HEK293 (cell line): ENCODE measurements at regions not wholly inside any gene's neighbourhood (a gene's known extent, or its start where the extent isn't known, plus 50 kb on each side); places are given as distances from the start of the nearest gene placed in this dataset.

ENCODE experiments used
- CTCF ChIA-PET: fragments of 350-600 bp; formaldehyde crosslinking; extraction: SDS; loops from one replicate; lab custom pipeline; 2021; ENCODE audit warnings: antibody characterized with exemption; lab: Yijun Ruan, JAX
- POLR2A ChIA-PET: fragments of 300-600 bp; formaldehyde crosslinking; extraction: SDS; loops from one replicate; lab custom pipeline; 2020; ENCODE audit warnings: antibody characterized with exemption, inconsistent platforms; lab: Yijun Ruan, JAX
- H3K27ac ChIP-seq: fragments of 200-500 bp; sonication (Bioruptor generic); 2 replicates; pipeline ENCODE4 v1.5.1; 2014; ENCODE audit warnings: low read depth, low read length, control low read depth, inconsistent platforms; ENCODE audit errors: extremely low read depth
- H3K36me3 ChIP-seq, 2 experiments: fragments of 200-500 bp in 1 of 2; sonication (Bioruptor generic) in 1 of 2; 1 replicate in 1 of 2; 2 replicates in 1 of 2; pipeline ENCODE4 v1.5.1; 2014 to 2017; ENCODE audit warnings: inconsistent platforms in 2 of 2, low read length in 2 of 2; ENCODE audit not compliant: control insufficient read depth in 2 of 2, insufficient read depth in 1 of 2
- H3K4me1 ChIP-seq: fragments of 200-500 bp; sonication (Bioruptor generic); 2 replicates; pipeline ENCODE4 v1.5.1; 2014; ENCODE audit warnings: mild to moderate bottlenecking, low read length, inconsistent platforms; ENCODE audit not compliant: control insufficient read depth, insufficient read depth
- H3K4me3 ChIP-seq: 2 replicates; pipeline ENCODE4 v1.5.1; 2011; ENCODE audit warnings: low read depth, mild to moderate bottlenecking, control low read depth, low read length, moderate library complexity
- H3K9me3 ChIP-seq: fragments of 200-500 bp; sonication (Bioruptor generic); 2 replicates; pipeline ENCODE4 v1.5.1; 2014; ENCODE audit warnings: low read depth, low read length, inconsistent platforms; ENCODE audit not compliant: control insufficient read depth, insufficient read depth
- BCL11B ChIP-seq: fragments of 450-650 bp; formaldehyde crosslinking; IDR thresholded peaks from 2 replicates; pipeline ENCODE4 v1.5.1; 2016; ENCODE audit warnings: low read depth, missing biosample characterization, missing genetic modification characterization
- FEZF1 ChIP-seq: fragments of 450-650 bp; formaldehyde crosslinking; IDR thresholded peaks from 2 replicates; pipeline ENCODE4 v1.5.1; 2016; ENCODE audit warnings: missing biosample characterization, missing genetic modification characterization
- KLF17 ChIP-seq: fragments of 450-650 bp; formaldehyde crosslinking; IDR thresholded peaks from 2 replicates; pipeline ENCODE4 v1.5.1; 2016; ENCODE audit warnings: missing biosample characterization, missing genetic modification characterization
- KLF7 ChIP-seq: fragments of 450-650 bp; formaldehyde crosslinking; IDR thresholded peaks from 2 replicates; pipeline ENCODE4 v1.5.1; 2016; ENCODE audit warnings: missing biosample characterization, missing genetic modification characterization, borderline replicate concordance
- ZBTB44 ChIP-seq: fragments of 450-650 bp; IDR thresholded peaks from 2 replicates; pipeline ENCODE4 v1.5.1; 2018; ENCODE audit warnings: missing biosample characterization, mild to moderate bottlenecking, missing genetic modification characterization
- ZBTB8A ChIP-seq: fragments of 450-650 bp; formaldehyde crosslinking; IDR thresholded peaks from 2 replicates; pipeline ENCODE4 v1.5.1; 2016; ENCODE audit warnings: missing biosample characterization, missing genetic modification characterization
- ZFHX2 ChIP-seq: fragments of 450-650 bp; formaldehyde crosslinking; conservative IDR thresholded peaks from 2 replicates; pipeline ENCODE4 v1.5.1; 2016; ENCODE audit warnings: missing biosample characterization, missing genetic modification characterization
- ZNF132 ChIP-seq: fragments of 450-650 bp; formaldehyde crosslinking; IDR thresholded peaks from 2 replicates; pipeline ENCODE4 v1.5.1; 2017; ENCODE audit warnings: missing biosample characterization, missing genetic modification characterization, borderline replicate concordance
- ZNF148 ChIP-seq: fragments of 450-650 bp; formaldehyde crosslinking; IDR thresholded peaks from 2 replicates; pipeline ENCODE4 v1.5.0; 2017; ENCODE audit warnings: missing biosample characterization, missing genetic modification characterization, borderline replicate concordance
- ZNF221 ChIP-seq: fragments of 450-650 bp; formaldehyde crosslinking; IDR thresholded peaks from 2 replicates; pipeline ENCODE4 v1.5.1; 2017; ENCODE audit warnings: missing biosample characterization, missing genetic modification characterization, borderline replicate concordance
- ZNF335 ChIP-seq: fragments of 450-650 bp; formaldehyde crosslinking; conservative IDR thresholded peaks from 2 replicates; pipeline ENCODE4 v1.5.1; 2016; ENCODE audit warnings: missing biosample characterization, missing genetic modification characterization
- ZNF350 ChIP-seq: fragments of 450-650 bp; formaldehyde crosslinking; IDR thresholded peaks from 2 replicates; pipeline ENCODE4 v1.5.0; 2017; ENCODE audit warnings: missing biosample characterization, mild to moderate bottlenecking, missing genetic modification characterization
- ZNF449 ChIP-seq: fragments of 450-650 bp; formaldehyde crosslinking; IDR thresholded peaks from 2 replicates; pipeline ENCODE4 v1.5.1; 2017; ENCODE audit warnings: missing biosample characterization, mild to moderate bottlenecking, missing genetic modification characterization, moderate library complexity
- ZNF473 ChIP-seq: fragments of 450-650 bp; formaldehyde crosslinking; IDR thresholded peaks from 2 replicates; pipeline ENCODE4 v1.5.1; 2017; ENCODE audit warnings: missing biosample characterization, missing genetic modification characterization
- ZNF488 ChIP-seq: fragments of 450-650 bp; formaldehyde crosslinking; IDR thresholded peaks from 2 replicates; pipeline ENCODE4 v1.5.1; 2016; ENCODE audit warnings: missing biosample characterization, missing genetic modification characterization
- ZNF513 ChIP-seq: fragments of 450-650 bp; IDR thresholded peaks from 2 replicates; pipeline ENCODE4 v1.5.1; 2018; ENCODE audit warnings: missing biosample characterization, missing genetic modification characterization
- ZNF544 ChIP-seq: fragments of 450-650 bp; formaldehyde crosslinking; IDR thresholded peaks from 2 replicates; pipeline ENCODE4 v1.5.0; 2017; ENCODE audit warnings: missing biosample characterization, missing genetic modification characterization
- ZNF639 ChIP-seq: fragments of 450-650 bp; formaldehyde crosslinking; IDR thresholded peaks from 2 replicates; pipeline ENCODE4 v1.5.1; 2016; ENCODE audit warnings: missing biosample characterization, missing genetic modification characterization
- ZNF843 ChIP-seq: fragments of 450-650 bp; formaldehyde crosslinking; IDR thresholded peaks from 2 replicates; pipeline ENCODE4 v1.5.1; 2016; ENCODE audit warnings: missing biosample characterization, missing genetic modification characterization

GRCh38 chr6:3646616-3647362 lies 104.7 kb downstream of the PXDC1 start (continued):
- TF ChIP-seq KLF17 (no peak), ZNF544 (tag by site-specific recombination) (no peak), ZNF148 (tag by site-specific recombination) (no peak)

- ChIA-PET POLR2A (no interaction called here), CTCF (interaction anchor here (0.6 to 1.2 kb wide), 4 partner anchors 12 to 200 kb away, joined by 3 read pairs; no protein-coding TSS in a partner anchor)
- TF ChIP-seq ZNF132 (tag by site-specific recombination) = no peak
- no peak for TF ChIP-seq ZNF350 (tag by site-specific recombination)
- no peak for TF ChIP-seq ZNF488 (tag by site-specific recombination)
- no peak for TF ChIP-seq ZNF473 (tag by site-specific recombination)
- no peak for TF ChIP-seq KLF7 (tag by site-specific recombination)
- Histone ChIP-seq H3K4me3 (no peak overlapping the region), H3K4me1 (no peaks in the 10 kb centered on the region), H3K9me3 (no peaks in the 10 kb centered on the region), H3K36me3 (no peaks in the 10 kb centered on the region), H3K27ac (no peak overlapping the region)
Measured at GRCh38 chr6:3644739-3645012, 106.8 kb downstream of the PXDC1 start.

GRCh38 chr6:3643921-3644738 lies 107.4 kb downstream of the PXDC1 start:
- CTCF ChIA-PET = interaction anchor here (0.6 to 1.2 kb wide), 3 partner anchors 11 to 200 kb away, joined by 3 read pairs; no protein-coding TSS in a partner anchor
- Histone ChIP-seq H3K36me3 (no peaks in the 10 kb centered on the region), H3K27ac (no peak overlapping the region), H3K4me1 (no peaks in the 10 kb centered on the region), H3K9me3 (no peaks in the 10 kb centered on the region), H3K4me3 (no peak overlapping the region)
- POLR2A ChIA-PET = no interaction called here
- TF ChIP-seq FEZF1 (no peak), ZNF513 (tag by site-specific recombination) (no peak), ZNF843 (no peak), ZBTB8A (tag by site-specific recombination) (no peak), BCL11B (tag by site-specific recombination) (no peak), ZNF335 (tag by site-specific recombination) (no peak), ZFHX2 (no peak), ZNF639 (tag by site-specific recombination) (no peak), ZNF221 (tag by site-specific recombination) (no peak), ZNF449 (tag by site-specific recombination) (no peak), ZBTB44 (no peak)
